HG03520 (cell line): ENCODE measurements at regions not wholly inside any gene's neighbourhood (a gene's known extent, or its start where the extent isn't known, plus 50 kb on each side); places are given as distances from the start of the nearest gene placed in this dataset.
"Not testable (repeated sequence)": the region's sequence is repeated elsewhere in the genome, so short reads cannot be mapped to it uniquely, and the experiment has no call there.

Experiments used
- ATAC-seq: cut with Tn5 transposase; IDR thresholded peaks from one replicate; pipeline ENCODE4 v1.9.1; 2021; ENCODE audit warnings: mild to moderate bottlenecking, moderate library complexity; ENCODE audit not compliant: unreplicated experiment

DNA sequence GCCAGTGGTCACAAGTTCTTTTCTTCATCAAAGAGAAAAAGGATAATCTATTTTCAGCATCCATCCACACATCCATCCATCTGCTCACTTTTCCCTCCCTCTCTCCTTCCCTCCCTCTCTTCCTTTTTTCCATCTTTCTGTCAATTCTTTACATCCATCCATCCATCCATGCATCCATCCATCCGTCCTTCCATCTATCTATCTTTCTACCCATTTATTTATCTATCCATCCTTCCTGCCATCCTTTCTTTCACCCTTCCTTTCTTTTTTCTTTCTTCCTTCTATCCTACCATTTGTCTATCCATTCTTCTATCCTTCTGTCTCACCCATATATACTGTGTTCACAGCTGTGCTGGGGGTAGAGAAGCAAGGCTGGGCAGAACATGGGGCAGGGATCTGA is 212.4 kb upstream of the GALNT2 start:
- ATAC-seq: no peak

GRCh38 chr1:229856009-229856650 is 210.9 kb upstream of the GALNT2 start:
- peak; percentile 93 for ATAC-seq

DNA sequence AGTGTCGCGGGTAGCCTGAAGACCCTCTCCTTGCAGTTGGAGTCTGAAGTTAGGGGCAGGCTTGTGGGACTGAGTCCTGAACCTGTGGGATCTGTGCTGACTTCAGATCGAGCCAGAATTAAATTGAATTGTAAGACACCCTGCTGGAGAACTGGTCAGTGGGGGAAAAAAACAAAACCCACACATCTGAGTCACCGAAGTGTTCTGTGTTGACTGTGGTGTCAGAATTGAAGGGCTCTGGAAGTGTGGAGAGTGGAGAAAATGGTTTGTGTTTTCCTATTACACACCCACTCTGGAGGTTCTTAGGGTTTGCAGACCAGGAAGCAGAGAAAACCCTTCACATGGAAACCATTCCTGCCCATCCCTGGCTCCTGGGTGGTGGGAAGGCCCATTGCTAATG is 209.5 kb upstream of the GALNT2 start:
- ATAC-seq: no peak

DNA sequence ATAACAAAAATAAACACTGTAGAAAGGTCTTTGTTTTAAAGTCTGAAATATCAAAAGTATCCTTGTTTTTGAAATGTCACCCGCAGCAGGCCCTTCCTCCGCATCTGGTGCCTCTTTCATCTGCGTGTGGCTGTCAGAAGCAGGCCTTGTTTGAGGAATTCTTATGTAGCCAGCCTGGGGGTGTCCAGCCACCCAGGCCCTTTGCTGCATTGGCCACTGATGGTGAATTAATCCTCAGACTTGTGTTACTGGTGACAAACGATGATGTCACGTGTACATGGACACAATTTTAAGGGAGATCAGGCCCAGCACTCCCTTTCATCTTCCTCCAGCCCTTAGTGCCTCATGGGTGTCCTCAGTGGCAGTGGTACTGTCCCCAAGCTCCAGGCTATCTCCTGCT is 208.0 kb upstream of the GALNT2 start:
- ATAC-seq: no peak

- ATAC-seq: no peak
Measured at GRCh38 chr1:229860926-229861325, 206.1 kb upstream of the GALNT2 start.

- ATAC-seq: no peak
Measured at GRCh38 chr1:229862017-229862774, 204.8 kb upstream of the GALNT2 start.

DNA sequence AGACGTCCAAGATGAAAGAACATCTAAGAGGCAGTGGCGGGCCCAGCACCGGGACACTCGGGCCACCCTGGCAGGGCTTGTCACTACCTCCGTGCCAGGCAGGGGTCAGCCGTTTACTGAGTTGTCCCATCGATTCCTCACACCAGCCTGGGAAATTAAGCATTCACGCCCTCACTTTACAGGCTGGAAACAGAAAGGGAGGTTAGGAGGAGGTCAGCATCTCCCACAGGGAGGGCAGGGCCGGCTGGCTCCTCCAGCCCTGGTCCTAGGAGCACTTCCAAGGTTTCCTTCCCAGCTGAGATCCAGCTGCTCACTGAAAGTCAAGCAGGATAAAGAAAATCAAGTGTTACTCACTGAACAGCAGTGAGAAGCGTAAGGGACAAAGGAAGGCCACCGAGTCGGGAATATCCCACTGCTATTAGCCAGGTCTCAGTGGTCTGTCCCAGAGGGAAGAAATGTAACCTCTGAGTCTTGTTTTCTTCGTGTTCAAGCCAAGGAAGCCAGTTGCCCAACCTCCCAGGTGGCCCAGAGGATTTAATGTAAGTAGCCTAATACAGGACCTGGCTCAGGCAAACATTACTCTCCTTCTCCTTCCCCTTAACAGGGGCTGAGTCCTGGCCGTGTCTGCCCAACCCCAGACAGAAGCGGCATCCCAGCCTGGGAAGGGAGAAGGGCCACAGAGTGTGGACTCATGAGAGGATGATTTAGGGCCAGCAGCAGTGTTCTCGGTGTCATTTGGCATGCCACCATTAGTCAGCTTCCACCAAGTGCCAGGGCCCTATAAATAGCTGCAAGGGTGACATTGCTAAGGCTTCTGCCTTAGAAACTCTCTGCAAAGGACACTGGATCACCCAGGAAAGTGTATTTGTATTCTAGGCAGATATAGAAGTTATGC is 203.1 kb upstream of the GALNT2 start:
- ATAC-seq: no peak

- ATAC-seq: no peak
Measured at GRCh38 chr1:229864686-229865230, 202.3 kb upstream of the GALNT2 start.

DNA sequence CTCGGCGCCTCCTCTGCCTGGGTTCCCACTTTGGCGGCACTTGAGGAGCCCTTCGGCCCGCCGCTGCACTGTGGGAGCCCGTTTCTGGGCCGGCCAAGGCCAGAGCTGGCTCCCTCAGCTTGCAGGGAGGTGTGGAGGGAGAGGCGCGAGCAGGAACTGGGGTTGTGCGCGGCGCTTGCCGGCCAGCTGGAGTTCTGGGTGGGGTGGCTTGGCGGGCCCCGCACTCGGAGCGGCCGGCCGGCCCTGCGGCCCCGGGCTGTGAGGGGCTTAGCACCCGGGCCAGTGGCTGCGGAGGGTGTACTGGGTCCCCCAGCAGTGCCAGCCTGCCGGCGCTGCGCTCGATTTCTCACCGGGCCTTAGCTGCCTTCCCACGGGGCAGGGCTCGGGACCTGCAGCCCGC is 201.7 kb upstream of the GALNT2 start:
- not testable (repeated sequence) for ATAC-seq

GRCh38 chr1:229867726-229868125 is 199.3 kb upstream of the GALNT2 start:
- no peak for ATAC-seq

- ATAC-seq: no peak
Measured at GRCh38 chr1:229869240-229869639, 197.8 kb upstream of the GALNT2 start.

DNA sequence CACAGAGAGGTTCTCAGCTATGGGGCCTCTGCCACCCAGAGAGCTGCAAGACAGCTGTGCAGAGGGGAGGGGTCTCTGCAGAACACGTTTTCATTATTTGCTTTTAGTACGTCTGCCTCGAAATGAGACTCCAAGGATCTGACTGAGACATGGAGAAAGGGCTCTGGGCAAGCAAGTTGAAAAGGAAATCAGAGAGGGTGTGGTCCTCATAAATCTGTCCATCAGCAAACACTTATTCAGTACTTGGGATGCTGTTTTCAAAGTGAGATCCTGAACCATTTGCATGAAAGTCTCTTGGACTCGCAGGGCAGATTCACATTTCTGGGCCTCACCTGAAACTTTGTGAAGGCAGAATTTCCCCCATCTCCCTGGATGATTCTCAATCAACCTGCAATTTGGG is 197.4 kb upstream of the GALNT2 start:
- ATAC-seq: no peak

GRCh38 chr1:229870381-229870780 is 196.7 kb upstream of the GALNT2 start:
- no peak for ATAC-seq

GRCh38 chr1:229871078-229871676 is 195.9 kb upstream of the GALNT2 start:
- no peak for ATAC-seq

GRCh38 chr1:229874136-229874535 is 192.9 kb upstream of the GALNT2 start:
- ATAC-seq: no peak

GRCh38 chr1:229874609-229875008 is 192.4 kb upstream of the GALNT2 start:
- no peak for ATAC-seq

DNA sequence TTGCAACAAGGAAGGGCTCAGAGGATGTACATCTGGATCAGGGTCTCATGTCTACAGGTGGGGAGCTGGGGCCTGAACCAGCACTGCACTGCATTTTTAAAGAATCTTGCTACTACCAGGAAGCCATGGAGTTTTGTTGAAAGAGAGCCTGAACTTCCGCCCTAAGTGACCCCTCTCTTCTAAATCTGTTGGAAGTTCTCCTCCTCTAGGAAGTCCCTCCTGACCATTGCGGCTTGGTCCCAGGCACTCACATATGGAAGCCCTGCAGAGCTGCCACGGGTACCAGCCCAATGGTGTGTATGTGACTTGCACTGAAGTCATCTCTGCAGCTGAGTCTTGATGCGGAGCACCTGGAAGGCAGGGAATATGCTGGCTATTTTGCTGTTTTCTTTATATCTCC is 192.0 kb upstream of the GALNT2 start:
- no peak for ATAC-seq

- no peak for ATAC-seq
Measured at GRCh38 chr1:229879746-229880145, 187.3 kb upstream of the GALNT2 start.

- ATAC-seq: no peak
Measured at GRCh38 chr1:229880271-229881170, 186.5 kb upstream of the GALNT2 start.

GRCh38 chr1:229882621-229883020 is 184.4 kb upstream of the GALNT2 start:
- no peak for ATAC-seq
